Psoas muscle (tissue), 7 donors: ENCODE measurements at regions not wholly inside any gene's neighbourhood (a gene's known extent, or its start where the extent isn't known, plus 50 kb on each side); places are given as distances from the start of the nearest gene placed in this dataset.

Source experiments
- ATAC-seq, 4 donors: fragments of 200-7000 bp; cut with Tn5 transposase; one replicate each; pipeline ENCODE4 v1.9.1; 2020; ENCODE audit warnings: moderate library complexity in 3 of 4, mild to moderate bottlenecking in 2 of 4
- DNase-seq, 2 donors: peaks; one replicate each; pipeline ENCODE4 v3.0.0-alpha.2; 2020
- H3K27ac ChIP-seq: fragments of 200-600 bp; one replicate; pipeline ENCODE4 v1.8.0; 2022
- H3K27me3 ChIP-seq, 3 donors: fragments of 200-600 bp in 1 of 3; one replicate each; pipeline versions ENCODE4 v1.6.1 to v1.8.0; 2013 to 2022; ENCODE audit warnings: low read length in 2 of 3, mild to moderate bottlenecking in 2 of 3, moderate library complexity in 1 of 3; ENCODE audit not compliant: insufficient read depth in 3 of 3
- H3K36me3 ChIP-seq, 2 donors: fragments of 200-600 bp in 1 of 2; one replicate each; pipeline versions ENCODE4 v1.6.1 to v1.8.0; 2013 to 2022; ENCODE audit warnings: low read depth in 1 of 2, mild to moderate bottlenecking in 1 of 2, moderate library complexity in 1 of 2; ENCODE audit not compliant: insufficient read depth in 1 of 2
- H3K4me1 ChIP-seq: fragments of 200-600 bp; one replicate; pipeline ENCODE4 v1.8.0; 2022
- H3K4me3 ChIP-seq: fragments of 200-600 bp; one replicate; pipeline ENCODE4 v1.8.0; 2022; ENCODE audit warnings: mild to moderate bottlenecking
- H3K9me3 ChIP-seq: fragments of 200-600 bp; one replicate; pipeline ENCODE4 v1.8.0; 2022
- WGBS, 3 donors: extraction: QIAGEN DNeasy Blood & Tissue Kit; methylation state at CpG; one replicate each; pipeline versions ENCODE4 v1.1.6 to v1.1.7; 2013; 5-methylcytosine and 5-hydroxymethylcytosine counted together
- intact Hi-C, 2 donors: fragments of 100-400 bp; cut with DNase I; formaldehyde crosslinking; loops; one replicate each; pipeline versions ENCODE4 v1.11.0 to v1.14.2; 2022
- TF ChIP-seq, protein P1 (sequence below): fragments of 200-600 bp; IDR thresholded peaks from one replicate; pipeline ENCODE4 v1.8.0; 2022; ENCODE audit warnings: antibody characterized with exemption
- donor health status: healthy with polysubstance abuse.
- donor health status: DM: no; HTN: no; CAD: no; lungs with moderate emphysema.
- donor health status: Bipolar disorder and iron deficiency.
- donor health status: healthy.
- donor health status: DM: yes; HTN: yes; CAD: no.
- donor health status: DM: no; HTN: no; CAD: no.
- donor health status: DM: yes; HTN: yes; CAD: no.

DNA sequence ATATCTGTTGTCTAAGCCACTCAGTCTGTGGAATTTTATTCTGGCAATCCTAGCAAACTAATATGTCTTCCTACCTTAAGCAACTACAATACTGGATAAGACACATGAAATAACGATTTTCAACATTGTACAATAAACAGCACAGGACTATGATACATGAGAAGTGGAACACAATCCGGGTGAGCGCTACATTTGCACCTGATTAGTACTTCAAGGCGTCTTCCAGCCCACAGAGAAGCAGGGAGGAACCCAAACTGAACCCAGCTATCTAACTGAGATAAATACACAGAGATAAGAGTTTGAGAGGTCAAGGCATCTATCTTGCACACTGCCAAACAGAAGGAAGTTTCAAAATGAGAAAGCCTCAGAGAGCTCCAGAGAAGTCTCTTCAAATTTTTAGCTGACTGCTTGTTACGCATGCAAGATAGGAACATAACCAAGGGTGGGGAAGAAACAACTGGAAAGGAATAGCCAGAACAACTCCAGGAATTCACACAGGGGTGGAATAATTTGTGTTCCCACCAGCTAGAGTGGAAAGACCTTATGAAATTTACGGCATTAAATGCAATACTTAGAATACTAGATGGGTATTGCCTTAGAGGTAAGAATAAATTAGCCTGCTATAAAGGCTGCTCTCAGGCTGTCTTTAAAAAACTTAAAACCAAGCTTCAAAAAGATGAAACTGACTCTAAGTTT lies 481.8 kb downstream of the MTRR start:
- Histone ChIP-seq H3K27me3 (no peaks in the 10 kb centered on the region), H3K4me1 (no peaks in the 10 kb centered on the region), H3K36me3 (no peaks in the 10 kb centered on the region), H3K27ac (no peak overlapping the region), H3K4me3 (no peak overlapping the region), H3K9me3 (no peaks in the 10 kb centered on the region)
- DNase-seq: no peak
- intact Hi-C loops: no loop called here
- WGBS, 3 donors: 82 to 86% (median 82%) methylated on average over 6 of the region's 6 CpGs
- TF ChIP-seq, protein P1, sequence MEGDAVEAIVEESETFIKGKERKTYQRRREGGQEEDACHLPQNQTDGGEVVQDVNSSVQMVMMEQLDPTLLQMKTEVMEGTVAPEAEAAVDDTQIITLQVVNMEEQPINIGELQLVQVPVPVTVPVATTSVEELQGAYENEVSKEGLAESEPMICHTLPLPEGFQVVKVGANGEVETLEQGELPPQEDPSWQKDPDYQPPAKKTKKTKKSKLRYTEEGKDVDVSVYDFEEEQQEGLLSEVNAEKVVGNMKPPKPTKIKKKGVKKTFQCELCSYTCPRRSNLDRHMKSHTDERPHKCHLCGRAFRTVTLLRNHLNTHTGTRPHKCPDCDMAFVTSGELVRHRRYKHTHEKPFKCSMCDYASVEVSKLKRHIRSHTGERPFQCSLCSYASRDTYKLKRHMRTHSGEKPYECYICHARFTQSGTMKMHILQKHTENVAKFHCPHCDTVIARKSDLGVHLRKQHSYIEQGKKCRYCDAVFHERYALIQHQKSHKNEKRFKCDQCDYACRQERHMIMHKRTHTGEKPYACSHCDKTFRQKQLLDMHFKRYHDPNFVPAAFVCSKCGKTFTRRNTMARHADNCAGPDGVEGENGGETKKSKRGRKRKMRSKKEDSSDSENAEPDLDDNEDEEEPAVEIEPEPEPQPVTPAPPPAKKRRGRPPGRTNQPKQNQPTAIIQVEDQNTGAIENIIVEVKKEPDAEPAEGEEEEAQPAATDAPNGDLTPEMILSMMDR: no peak
- ATAC-seq: no peak

DNA sequence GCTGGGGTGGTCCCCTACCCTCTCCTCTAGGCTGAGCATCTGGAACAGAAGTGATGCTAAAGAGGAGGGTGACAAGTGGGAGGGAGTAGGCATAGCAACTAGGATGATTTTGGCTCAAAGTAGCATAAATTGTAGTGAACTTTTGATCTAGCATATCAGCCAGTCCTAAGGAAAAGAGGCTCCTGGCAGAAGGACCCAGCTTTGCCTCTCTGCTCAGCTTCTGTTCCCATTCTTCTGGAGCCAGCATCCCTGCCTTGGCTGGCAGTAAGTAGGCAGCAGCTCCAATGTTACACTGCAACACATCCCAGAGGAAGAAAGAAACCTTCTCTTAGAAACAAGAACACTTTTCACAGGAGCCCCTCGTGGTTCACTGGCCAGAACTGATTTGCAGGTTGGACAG lies 487.0 kb downstream of the MTRR start:
- Histone ChIP-seq H3K36me3 (no peaks in the 10 kb centered on the region), H3K27ac (no peak overlapping the region), H3K4me3 (no peak overlapping the region), H3K27me3 (no peaks in the 10 kb centered on the region), H3K4me1 (no peaks in the 10 kb centered on the region), H3K9me3 (no peaks in the 10 kb centered on the region)
- ATAC-seq: no peak
- WGBS, 3 donors: 24 to 38% (median 29%) methylated on average over 1 of the region's 1 CpG
- DNase-seq: no peak
- TF ChIP-seq, protein P1: no peak
- intact Hi-C loops: no loop called here

GRCh38 chr5:8360012-8360411 lies 491.1 kb downstream of the MTRR start:
- Histone ChIP-seq H3K9me3 (no peaks in the 10 kb centered on the region), H3K36me3 (no peaks in the 10 kb centered on the region), H3K27ac (no peak overlapping the region), H3K4me1 (no peaks in the 10 kb centered on the region), H3K4me3 (no peak overlapping the region), H3K27me3 (no peaks in the 10 kb centered on the region)
- intact Hi-C loops: no loop called here
- TF ChIP-seq, protein P1: no peak
- DNase-seq (no peak), ATAC-seq (no peak)
- 41 to 46% (median 42%) methylated on average over 2 of the region's 2 CpGs for WGBS, 3 donors

- ATAC-seq (no peak), DNase-seq (no peak)
- Histone ChIP-seq H3K27ac (no peak overlapping the region), H3K9me3 (no peaks in the 10 kb centered on the region), H3K27me3 (no peaks in the 10 kb centered on the region), H3K4me1 (no peaks in the 10 kb centered on the region), H3K36me3 (no peaks in the 10 kb centered on the region), H3K4me3 (no peak overlapping the region)
- 55 to 61% (median 55%) methylated on average over 1 of the region's 1 CpG for WGBS, 3 donors
- TF ChIP-seq, protein P1: no peak
- intact Hi-C loops: no loop called here
Measured at GRCh38 chr5:8362495-8362894, 493.5 kb downstream of the MTRR start.

DNA sequence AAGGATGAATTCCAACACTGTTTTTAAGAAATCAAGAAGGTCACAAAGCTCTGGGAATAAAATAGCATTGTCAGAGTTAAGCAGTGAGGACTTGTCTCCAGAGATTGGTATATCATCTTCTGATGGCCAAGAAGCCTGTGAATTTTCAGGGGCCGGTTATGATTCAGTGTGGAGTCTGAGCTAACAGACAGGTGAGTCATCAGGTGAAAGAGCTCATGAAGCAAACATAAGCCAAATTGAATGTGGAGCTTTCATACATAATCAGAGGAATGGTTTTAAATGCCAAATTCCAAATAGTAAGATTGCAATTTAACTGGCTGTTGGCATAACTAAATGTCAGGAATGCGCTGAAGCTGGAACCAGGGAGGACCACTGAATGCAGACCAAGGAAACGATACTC lies 494.2 kb downstream of the MTRR start:
- DNase-seq (no peak), ATAC-seq (no peak)
- Histone ChIP-seq H3K36me3 (no peaks in the 10 kb centered on the region), H3K27me3 (no peaks in the 10 kb centered on the region), H3K27ac (no peak overlapping the region), H3K4me1 (no peaks in the 10 kb centered on the region), H3K4me3 (no peak overlapping the region), H3K9me3 (no peaks in the 10 kb centered on the region)
- 75 to 81% (median 76%) methylated on average over 3 of the region's 3 CpGs for WGBS, 3 donors
- intact Hi-C loops: no loop called here
- TF ChIP-seq, protein P1: no peak
